HAP-1 (cell line): ENCODE measurements at regions not wholly inside any gene's neighbourhood (a gene's known extent, or its start where the extent isn't known, plus 50 kb on each side); places are given as distances from the start of the nearest gene placed in this dataset.

Source experiments
- DNase-seq, 2 experiments: peaks; one replicate each; pipeline ENCODE4 v3.0.0-alpha.2; 2016 to 2020; ENCODE audit warnings: low spot score in 2 of 2
- H3K27me3 ChIP-seq: fragments of 250-450 bp; sonication (Bioruptor Pico); 2 replicates; pipeline ENCODE4 v1.5.1; 2020; ENCODE audit warnings: low read depth, mild to moderate bottlenecking, moderate library complexity
- H3K36me3 ChIP-seq: fragments of 250-450 bp; sonication (Bioruptor Pico); replicated peaks from 2 replicates; pipeline ENCODE4 v1.5.1; 2020; ENCODE audit warnings: mild to moderate bottlenecking
- H3K4me1 ChIP-seq: fragments of 250-450 bp; sonication (Bioruptor Pico); 2 replicates; pipeline ENCODE4 v1.5.1; 2020; ENCODE audit warnings: mild to moderate bottlenecking
- H3K4me3 ChIP-seq: fragments of 250-450 bp; sonication (Bioruptor Pico); 2 replicates; pipeline ENCODE4 v1.5.1; 2020; ENCODE audit warnings: mild to moderate bottlenecking, moderate library complexity
- H3K9me3 ChIP-seq: fragments of 250-450 bp; sonication (Bioruptor Pico); 2 replicates; pipeline ENCODE4 v1.5.1; 2020; ENCODE audit warnings: mild to moderate bottlenecking, moderate library complexity
- in situ Hi-C: fragments of 300-500 bp; cut with MboI; formaldehyde crosslinking; loops from 3 replicates; pipeline ENCODE4 v1.14.3; 2020; ENCODE audit warnings: low sequenced_read_pairs, inconsistent platforms, mixed read lengths

GRCh38 chr5:38104497-38105230, 153.7 kb upstream of the EGFLAM start:
- in situ Hi-C loops: no loop called here
- peak; percentile 41 to 51 for DNase-seq
- H3K9me3 ChIP-seq: no peaks in the 10 kb centered on the region
- H3K36me3 ChIP-seq: no peaks in the 10 kb centered on the region
- H3K4me1 ChIP-seq: peaks cover 6% of the 10 kb centered on the region
- H3K27me3 ChIP-seq: no peaks in the 10 kb centered on the region
- H3K4me3 ChIP-seq: no peak overlapping the region

GRCh38 chr5:38101897-38102296, 156.5 kb upstream of the EGFLAM start:
- in situ Hi-C loops: no loop called here
- H3K4me3 ChIP-seq: no peak overlapping the region
- H3K4me1 ChIP-seq: peaks cover 6% of the 10 kb centered on the region
- no peaks in the 10 kb centered on the region for H3K9me3 ChIP-seq
- DNase-seq: no peak
- no peaks in the 10 kb centered on the region for H3K27me3 ChIP-seq
- H3K36me3 ChIP-seq: no peaks in the 10 kb centered on the region

GRCh38 chr5:38099205-38100168, 158.9 kb upstream of the EGFLAM start:
- in situ Hi-C loops: no loop called here
- Histone ChIP-seq H3K27me3 (no peaks in the 10 kb centered on the region), H3K4me1 (peaks cover 3% of the 10 kb centered on the region), H3K36me3 (no peaks in the 10 kb centered on the region), H3K9me3 (no peaks in the 10 kb centered on the region), H3K4me3 (no peak overlapping the region)
- no peak for DNase-seq

DNA sequence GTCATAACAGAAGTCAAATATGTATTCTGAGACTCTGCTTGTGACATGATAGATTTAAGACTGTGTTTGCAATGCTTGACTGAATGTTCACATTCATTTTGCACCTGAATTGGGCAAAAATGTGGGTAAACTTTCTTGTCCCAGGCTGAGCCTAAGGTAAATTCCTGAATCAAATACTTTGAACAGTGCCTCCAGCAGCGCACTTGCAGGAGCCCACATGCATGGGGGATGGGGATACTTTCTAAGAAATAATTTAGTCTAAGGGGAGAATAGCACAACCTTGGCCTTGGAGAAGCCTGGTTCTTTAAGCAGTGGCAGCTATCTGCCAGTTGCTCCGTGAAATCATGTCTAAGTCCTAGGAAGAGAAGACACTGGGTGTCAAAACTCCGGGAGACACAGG, 163.5 kb upstream of the EGFLAM start:
- no peaks in the 10 kb centered on the region for H3K4me1 ChIP-seq
- no peak for DNase-seq
- in situ Hi-C loops: no loop called here
- no peak overlapping the region for H3K4me3 ChIP-seq
- H3K9me3 ChIP-seq: no peaks in the 10 kb centered on the region
- no peaks in the 10 kb centered on the region for H3K27me3 ChIP-seq
- H3K36me3 ChIP-seq: no peaks in the 10 kb centered on the region

DNA sequence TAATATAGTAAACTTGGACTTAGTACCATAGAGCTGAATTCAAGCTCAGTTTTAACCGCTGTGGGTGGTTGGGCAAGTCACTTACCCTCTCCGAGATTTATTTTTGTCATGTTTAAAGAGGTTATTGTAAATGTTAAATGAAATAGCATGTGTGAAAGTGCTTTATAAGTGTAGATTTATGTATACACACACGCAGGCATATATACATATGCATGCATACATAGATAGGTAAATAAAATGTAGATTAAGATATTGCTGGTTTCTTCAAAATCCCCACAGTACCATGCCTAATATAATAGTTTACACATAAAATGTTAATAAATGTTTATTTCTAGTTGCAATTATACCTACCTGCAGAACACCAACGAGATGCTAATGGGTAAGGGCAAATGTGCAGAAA, 164.5 kb upstream of the EGFLAM start:
- no peak overlapping the region for H3K4me3 ChIP-seq
- no peaks in the 10 kb centered on the region for H3K9me3 ChIP-seq
- H3K4me1 ChIP-seq: no peaks in the 10 kb centered on the region
- no peaks in the 10 kb centered on the region for H3K27me3 ChIP-seq
- in situ Hi-C loops: no loop called here
- DNase-seq: no peak
- no peaks in the 10 kb centered on the region for H3K36me3 ChIP-seq

DNA sequence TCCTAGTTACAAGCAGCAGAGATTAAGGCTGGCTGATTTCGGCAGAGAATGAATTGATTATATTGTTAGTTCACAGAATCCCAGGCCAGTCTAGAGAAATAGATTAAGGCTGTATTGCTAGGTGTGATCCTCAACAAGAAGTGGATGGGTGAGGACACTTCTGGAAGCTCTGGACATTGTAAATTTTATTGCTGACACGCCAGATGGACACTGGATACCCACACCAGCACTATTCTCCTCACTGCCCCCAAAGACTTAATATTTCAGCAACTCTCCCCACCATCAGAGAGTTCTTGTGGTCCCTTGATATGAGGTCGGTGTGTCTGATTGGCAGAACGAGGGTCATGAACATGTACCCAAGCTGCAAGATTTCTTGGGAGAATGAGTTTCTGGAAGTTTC, 171.6 kb upstream of the EGFLAM start:
- in situ Hi-C loops: no loop called here
- no peaks in the 10 kb centered on the region for H3K27me3 ChIP-seq
- DNase-seq: no peak

DNA sequence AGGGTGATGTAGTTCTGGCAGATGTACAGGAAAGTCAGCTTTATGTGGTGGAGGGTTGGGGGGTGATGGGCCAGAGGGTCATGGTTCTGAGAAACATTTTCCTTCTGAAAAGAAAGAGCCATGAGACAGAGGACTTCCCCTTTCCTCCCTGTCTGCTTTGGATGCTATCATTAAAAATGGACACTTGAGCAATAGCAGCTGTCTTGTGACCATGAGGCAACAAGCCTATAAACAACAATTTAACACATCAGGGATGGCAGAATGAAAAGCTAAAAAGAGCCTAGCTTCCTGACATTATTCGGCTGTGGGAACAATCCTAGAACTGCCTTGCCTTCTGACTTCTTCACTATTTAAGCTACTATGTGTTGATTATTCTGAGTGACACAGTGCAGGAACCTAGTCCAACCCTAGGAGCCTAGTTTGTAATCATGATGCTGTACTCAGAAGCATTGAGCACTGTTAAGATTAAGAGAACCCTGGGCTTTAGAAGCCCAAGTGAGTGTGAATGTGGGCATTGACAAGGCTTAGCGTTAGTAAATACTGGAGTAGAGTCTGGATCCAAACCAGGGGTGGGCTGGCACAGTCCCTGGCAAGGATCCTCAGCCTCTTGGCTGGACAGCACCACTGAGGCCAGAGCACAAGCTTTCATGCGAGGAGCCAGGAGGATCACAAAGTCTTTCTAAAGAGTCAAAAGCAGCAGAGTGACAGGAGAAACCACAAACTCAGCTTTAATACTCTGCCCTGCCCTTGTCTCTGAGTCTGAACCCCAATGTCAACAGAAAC, 178.5 kb upstream of the EGFLAM start:
- Histone ChIP-seq H3K9me3 (no peaks in the 10 kb centered on the region), H3K36me3 (no peaks in the 10 kb centered on the region), H3K27me3 (no peaks in the 10 kb centered on the region), H3K4me1 (no peaks in the 10 kb centered on the region), H3K4me3 (no peak overlapping the region)
- DNase-seq: no peak
- in situ Hi-C loops: no loop called here

More for the DNA sequence above, 171.6 kb upstream of the EGFLAM start:
- H3K4me3 ChIP-seq: no peak overlapping the region
- H3K9me3 ChIP-seq: no peaks in the 10 kb centered on the region
- H3K36me3 ChIP-seq: no peaks in the 10 kb centered on the region
- H3K4me1 ChIP-seq: no peaks in the 10 kb centered on the region

GRCh38 chr5:38078161-38078560, 180.2 kb upstream of the EGFLAM start:
- in situ Hi-C loops: no loop called here
- Histone ChIP-seq H3K4me1 (no peaks in the 10 kb centered on the region), H3K4me3 (no peak overlapping the region), H3K27me3 (no peaks in the 10 kb centered on the region), H3K36me3 (no peaks in the 10 kb centered on the region), H3K9me3 (no peaks in the 10 kb centered on the region)
- no peak for DNase-seq

- DNase-seq: no peak
- Histone ChIP-seq H3K4me1 (no peaks in the 10 kb centered on the region), H3K4me3 (no peak overlapping the region), H3K36me3 (no peaks in the 10 kb centered on the region), H3K9me3 (no peaks in the 10 kb centered on the region), H3K27me3 (no peaks in the 10 kb centered on the region)
- in situ Hi-C loops: no loop called here
Measured at GRCh38 chr5:38077652-38078051, 180.7 kb upstream of the EGFLAM start.

- Histone ChIP-seq H3K9me3 (no peaks in the 10 kb centered on the region), H3K4me1 (no peaks in the 10 kb centered on the region), H3K27me3 (no peaks in the 10 kb centered on the region), H3K36me3 (no peaks in the 10 kb centered on the region), H3K4me3 (no peak overlapping the region)
- in situ Hi-C loops: no loop called here
- DNase-seq: no peak
Measured at GRCh38 chr5:38071831-38072694, 186.3 kb upstream of the EGFLAM start.

- H3K4me1 ChIP-seq: no peaks in the 10 kb centered on the region
- no peak for DNase-seq
- H3K4me3 ChIP-seq: no peak overlapping the region
- no peaks in the 10 kb centered on the region for H3K27me3 ChIP-seq
- no peaks in the 10 kb centered on the region for H3K9me3 ChIP-seq
- H3K36me3 ChIP-seq: no peaks in the 10 kb centered on the region
- in situ Hi-C loops: no loop called here
Measured at GRCh38 chr5:38070304-38070950, 187.9 kb upstream of the EGFLAM start.

GRCh38 chr5:38069360-38069759, 189.0 kb upstream of the EGFLAM start:
- no peak overlapping the region for H3K4me3 ChIP-seq
- H3K4me1 ChIP-seq: no peaks in the 10 kb centered on the region
- in situ Hi-C loops: no loop called here
- no peaks in the 10 kb centered on the region for H3K36me3 ChIP-seq
- H3K27me3 ChIP-seq: no peaks in the 10 kb centered on the region
- no peak for DNase-seq
- no peaks in the 10 kb centered on the region for H3K9me3 ChIP-seq

GRCh38 chr5:38060354-38060753, 198.0 kb upstream of the EGFLAM start:
- no peaks in the 10 kb centered on the region for H3K9me3 ChIP-seq
- in situ Hi-C loops: no loop called here
- no peaks in the 10 kb centered on the region for H3K36me3 ChIP-seq
- H3K27me3 ChIP-seq: no peaks in the 10 kb centered on the region
- no peak overlapping the region for H3K4me3 ChIP-seq
- no peak for DNase-seq
- no peaks in the 10 kb centered on the region for H3K4me1 ChIP-seq
